ENCODE measurements at regions not wholly inside any gene's neighbourhood (a gene's known extent, or its start where the extent isn't known, plus 50 kb on each side); places are given as distances from the start of the nearest gene placed in this dataset.

DNA sequence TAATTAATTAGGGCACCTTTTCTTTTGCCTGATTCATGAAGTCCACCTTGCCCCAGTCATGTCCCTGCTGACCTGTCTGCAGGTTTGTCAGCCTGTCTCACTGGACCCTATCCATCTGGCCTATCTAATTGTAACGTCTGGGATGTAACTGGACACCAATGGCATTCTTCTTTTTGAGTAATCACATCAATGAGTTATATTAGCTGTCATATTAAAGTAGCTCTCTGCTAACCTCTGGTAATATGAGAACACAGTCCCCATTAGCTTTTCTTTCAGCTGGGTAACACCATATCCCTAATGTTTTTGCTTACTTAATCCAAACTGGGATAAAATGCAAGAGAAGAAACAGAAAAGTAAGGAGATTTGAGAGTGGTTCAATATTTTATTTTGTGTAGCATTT is 166.2 kb upstream of the VEPH1 start:
- DNase-seq (ENCODE audit: low read depth, low spot score), result no peak

DNA sequence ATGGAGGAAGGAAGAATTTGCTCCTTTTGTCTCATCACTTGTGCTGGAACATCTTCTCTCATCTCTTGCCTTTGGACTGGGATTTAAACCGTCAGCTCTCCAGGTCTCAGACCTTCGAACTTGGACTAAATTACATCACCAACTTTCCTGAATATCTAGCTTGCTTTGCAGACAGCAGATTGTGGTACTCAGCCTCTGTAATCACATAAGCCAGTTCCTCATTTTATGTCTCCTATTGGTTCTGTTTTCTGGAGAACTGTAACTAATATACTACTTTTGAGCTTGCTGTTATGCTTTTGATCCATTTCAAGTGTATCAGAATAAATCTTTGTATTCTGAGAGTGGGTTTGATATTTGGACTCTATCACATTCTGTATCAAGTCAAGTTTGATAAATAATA is 164.3 kb upstream of the VEPH1 start:
- no peak overlapping the region for H3K4me3 ChIP-seq (ENCODE audit: low read length)
- DNase-seq (ENCODE audit: low read depth, low spot score), result no peak

More for the DNA sequence above, 166.2 kb upstream of the VEPH1 start:
- no peak overlapping the region for H3K4me3 ChIP-seq (ENCODE audit: low read length)

DNA sequence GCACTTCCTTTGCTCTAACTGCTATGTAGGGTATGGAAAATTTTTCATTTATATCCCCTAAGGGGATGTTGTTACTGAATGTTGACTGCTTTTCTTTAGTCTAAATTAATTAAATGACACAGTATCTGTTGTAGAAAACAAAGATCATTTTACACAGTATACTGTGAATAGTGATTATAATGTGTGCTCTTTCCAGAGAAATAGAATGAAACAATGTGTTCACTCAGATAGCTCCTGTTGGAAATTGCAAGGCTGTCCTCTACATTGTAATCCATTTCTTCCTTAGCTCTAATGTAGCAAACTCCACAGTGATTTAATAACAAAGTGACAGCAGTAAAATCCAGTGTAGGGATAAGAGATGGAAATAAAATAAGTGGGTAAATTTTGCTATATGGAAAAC is 159.0 kb upstream of the VEPH1 start:
- no peak overlapping the region for H3K4me3 ChIP-seq (ENCODE audit: low read length)

DNA sequence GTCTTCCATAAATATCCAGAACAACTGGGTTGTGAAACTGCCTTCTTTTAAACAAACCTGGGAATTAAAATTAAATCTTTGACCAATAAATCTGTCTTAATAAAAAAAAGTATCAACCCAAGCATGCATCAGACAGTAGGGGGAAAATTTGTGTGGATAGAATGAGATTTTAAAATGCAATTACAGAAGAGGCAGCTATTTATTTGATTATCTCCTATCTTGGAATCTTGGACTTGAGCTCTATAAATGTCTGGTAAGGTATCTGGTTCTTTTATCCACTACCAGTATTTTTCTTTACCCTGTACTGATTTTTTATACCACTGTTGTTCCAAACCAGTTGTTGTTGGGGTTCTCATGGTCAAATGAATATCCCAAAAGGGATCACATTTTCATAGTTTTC is 157.6 kb upstream of the VEPH1 start:
- H3K4me3 ChIP-seq (ENCODE audit: low read length), result no peak overlapping the region
- DNase-seq (ENCODE audit: low read depth, low spot score), result no peak

More for the DNA sequence above, 159.0 kb upstream of the VEPH1 start:
- DNase-seq (ENCODE audit: low read depth, low spot score), result no peak

DNA sequence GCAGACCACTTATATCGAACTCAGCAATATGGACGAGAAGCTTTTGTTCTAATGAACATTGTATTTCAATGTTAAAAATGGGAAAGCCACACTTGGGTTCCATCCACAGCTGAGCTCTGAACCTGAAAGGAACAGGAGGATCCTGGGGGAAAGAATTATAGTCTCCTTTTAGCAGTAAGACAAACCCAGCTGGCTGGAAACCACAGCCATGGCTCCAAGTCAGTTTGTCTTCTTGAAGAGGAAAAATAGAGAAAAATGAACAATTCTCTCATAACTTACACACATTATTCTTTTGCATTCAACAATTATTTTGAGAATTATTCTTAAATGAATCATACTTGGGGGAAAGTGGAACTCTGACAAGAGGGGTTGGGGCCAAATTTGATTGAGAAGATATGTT is 149.2 kb upstream of the VEPH1 start:
- no peak overlapping the region for H3K4me3 ChIP-seq (ENCODE audit: low read length)
- no peak for DNase-seq (ENCODE audit: low read depth, low spot score)

DNA sequence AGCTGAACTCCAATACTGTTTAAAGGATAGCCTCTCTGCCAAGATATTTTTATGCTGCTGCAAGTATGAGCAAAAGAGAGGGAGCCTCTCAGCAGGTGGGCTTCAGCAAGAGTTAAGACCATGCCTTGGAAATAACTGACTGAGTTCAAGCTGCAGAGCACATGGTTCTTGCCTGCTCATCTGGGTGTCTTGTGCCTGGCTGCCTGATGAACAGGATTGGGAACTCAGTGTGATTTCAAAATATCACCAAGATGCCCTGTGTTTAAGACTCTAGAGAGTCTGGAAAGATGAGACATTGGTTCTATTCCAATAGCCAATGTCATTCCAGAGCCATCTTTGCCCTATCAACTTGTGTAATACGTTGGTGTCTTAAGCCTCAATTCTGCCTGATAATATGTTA is 147.5 kb upstream of the VEPH1 start:
- H3K4me3 ChIP-seq (ENCODE audit: low read length), result no peak overlapping the region
- no peak for DNase-seq (ENCODE audit: low read depth, low spot score)

DNA sequence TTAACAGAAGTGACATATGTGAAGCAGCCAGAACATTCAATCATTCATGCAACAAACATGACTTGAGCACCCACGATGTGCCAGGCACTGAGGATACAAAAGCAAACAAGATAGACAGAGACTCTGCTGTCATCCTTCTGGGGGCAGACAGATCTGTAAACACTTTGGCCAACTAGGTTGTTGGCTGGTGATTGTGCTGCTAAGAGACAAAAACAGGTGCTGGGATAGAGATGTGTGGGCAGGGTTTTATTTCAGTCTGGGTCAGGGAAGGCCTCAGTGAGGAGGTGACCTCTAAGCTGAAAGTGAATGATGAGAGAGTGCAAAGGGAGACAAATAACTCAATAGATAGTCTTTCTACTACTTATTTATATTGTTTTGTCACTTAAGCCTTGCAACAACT is 147.0 kb upstream of the VEPH1 start:
- H3K4me3 ChIP-seq (ENCODE audit: low read length), result no peak overlapping the region
- DNase-seq (ENCODE audit: low read depth, low spot score), result no peak

DNA sequence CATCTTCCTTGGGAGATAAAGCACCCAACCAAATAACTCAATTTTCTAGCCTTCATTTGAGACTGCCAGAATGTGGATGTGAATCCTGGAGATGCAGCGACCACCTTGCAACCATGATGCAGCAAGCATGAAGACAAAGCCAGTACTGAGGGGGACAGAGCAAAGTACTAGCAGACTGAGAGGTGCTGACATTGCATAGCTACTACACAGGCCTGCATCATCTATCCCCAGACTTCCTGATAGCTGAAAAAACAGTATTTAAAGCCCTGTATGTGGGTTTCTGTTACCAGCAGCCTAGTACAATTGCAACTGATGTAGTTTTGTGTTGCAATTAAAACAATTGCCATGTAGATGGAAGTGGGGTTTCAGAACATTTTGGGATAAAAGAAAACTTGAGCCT is 146.3 kb upstream of the VEPH1 start:
- no peak overlapping the region for H3K4me3 ChIP-seq (ENCODE audit: low read length)
- no peak for DNase-seq (ENCODE audit: low read depth, low spot score)

- no peak overlapping the region for H3K4me3 ChIP-seq (ENCODE audit: low read length)
- DNase-seq (ENCODE audit: low read depth, low spot score), result no peak
Measured at GRCh38 chr3:157647820-157648219, 144.6 kb upstream of the VEPH1 start.

DNA sequence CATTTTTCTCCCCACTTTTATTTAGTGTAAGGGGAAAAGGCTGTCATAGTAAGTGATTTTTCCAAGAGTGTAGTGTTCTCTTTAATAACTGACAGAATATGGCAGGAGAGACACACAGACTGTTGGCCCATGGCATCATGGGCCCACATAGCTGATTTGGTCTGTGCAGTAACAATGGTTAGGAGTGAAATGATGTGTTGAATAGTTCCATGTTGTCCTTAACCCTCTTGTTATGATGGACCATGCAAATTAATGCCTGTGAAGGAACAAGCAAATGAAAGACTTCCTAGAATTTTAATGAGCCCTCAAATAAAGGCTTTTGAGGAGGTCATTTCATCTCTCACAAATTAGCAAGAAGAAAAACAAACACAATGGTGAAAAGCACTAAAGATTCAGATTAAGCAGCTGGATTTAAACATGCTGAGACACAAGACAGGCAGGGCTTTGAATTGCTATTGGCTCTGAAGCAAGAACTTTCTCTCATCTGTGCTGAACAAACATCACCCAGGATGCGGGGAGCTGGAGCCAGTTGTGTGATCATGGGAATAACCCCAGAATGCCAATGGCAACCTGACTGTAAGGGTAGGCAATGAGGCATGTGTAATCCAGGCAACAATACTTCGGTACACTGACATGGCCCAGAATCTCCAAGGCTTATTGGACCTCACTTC is 136.7 kb upstream of the VEPH1 start:
- no peak for DNase-seq (ENCODE audit: low read depth, low spot score)
- no peak overlapping the region for H3K4me3 ChIP-seq (ENCODE audit: low read length)

DNA sequence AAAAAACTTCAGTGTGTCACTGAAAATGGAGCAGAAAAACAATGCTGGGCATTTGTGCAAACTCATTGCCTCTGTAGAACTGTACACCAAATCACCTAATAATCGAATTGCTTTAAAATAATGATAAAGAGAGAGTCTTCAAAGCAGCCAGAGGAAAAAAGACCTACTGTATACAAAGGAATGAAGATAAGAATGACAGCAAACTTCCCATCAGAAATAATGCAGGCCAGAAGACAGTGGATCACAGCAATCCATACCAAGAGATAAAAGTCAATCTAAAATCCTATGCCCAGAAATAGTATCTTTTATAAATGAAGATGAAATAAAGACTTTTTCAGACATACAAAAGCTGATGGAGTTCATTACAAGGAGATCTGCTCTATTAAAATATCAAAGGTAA is 134.7 kb upstream of the VEPH1 start:
- no peak for DNase-seq (ENCODE audit: low read depth, low spot score)
- no peak overlapping the region for H3K4me3 ChIP-seq (ENCODE audit: low read length)

- no peak for DNase-seq (ENCODE audit: low read depth, low spot score)
Measured at GRCh38 chr3:157633241-157633640, 130.0 kb upstream of the VEPH1 start.

GRCh38 chr3:157632075-157632474 is 128.9 kb upstream of the VEPH1 start:
- H3K4me3 ChIP-seq (ENCODE audit: low read length), result no peak overlapping the region
- no peak for DNase-seq (ENCODE audit: low read depth, low spot score)

More at GRCh38 chr3:157633241-157633640, 130.0 kb upstream of the VEPH1 start:
- H3K4me3 ChIP-seq (ENCODE audit: low read length), result no peak overlapping the region

DNA sequence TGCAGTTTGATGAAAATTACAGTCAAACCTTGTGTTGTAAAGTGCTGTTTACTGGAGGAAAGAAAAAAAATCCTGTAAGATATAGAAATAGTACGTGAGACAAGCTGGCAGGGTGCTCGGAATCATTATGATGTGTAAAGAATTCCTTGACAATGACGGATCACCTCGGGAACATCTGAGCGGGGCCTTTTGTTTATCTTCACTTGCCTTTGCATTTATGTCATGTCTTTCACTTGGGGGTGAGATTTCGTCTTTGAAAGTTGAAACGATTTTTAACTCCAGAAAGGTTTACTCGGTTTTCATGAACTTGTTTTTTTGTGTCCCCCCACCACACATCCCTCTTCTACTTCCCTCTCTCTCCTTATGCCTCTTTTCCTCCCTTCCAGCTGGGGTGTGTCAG is 128.3 kb upstream of the VEPH1 start:
- no peak for DNase-seq (ENCODE audit: low read depth, low spot score)

DNA sequence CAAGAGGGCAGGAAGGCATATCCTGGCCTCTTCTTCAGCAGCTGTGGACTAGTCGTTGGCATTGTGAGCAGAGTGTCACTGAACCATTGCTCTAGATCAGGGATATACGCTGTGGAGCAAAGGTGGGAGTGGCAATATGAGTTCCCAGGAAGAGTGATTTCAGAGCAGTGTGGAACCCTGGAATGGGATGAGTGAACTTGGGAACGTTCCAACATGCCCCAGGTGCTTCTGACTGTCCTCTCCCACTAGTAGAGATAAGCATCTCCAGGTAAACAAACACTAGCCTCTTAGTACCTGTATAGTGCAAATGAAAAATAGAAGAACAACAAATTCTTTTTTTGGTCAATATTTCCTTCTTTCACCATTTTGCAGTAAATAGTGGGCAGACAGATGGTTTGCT is 123.6 kb upstream of the VEPH1 start:
- no peak for DNase-seq (ENCODE audit: low read depth, low spot score)
- H3K4me3 ChIP-seq (ENCODE audit: low read length), result no peak overlapping the region

More for the DNA sequence above, 128.3 kb upstream of the VEPH1 start:
- H3K4me3 ChIP-seq (ENCODE audit: low read length), result no peak overlapping the region

DNA sequence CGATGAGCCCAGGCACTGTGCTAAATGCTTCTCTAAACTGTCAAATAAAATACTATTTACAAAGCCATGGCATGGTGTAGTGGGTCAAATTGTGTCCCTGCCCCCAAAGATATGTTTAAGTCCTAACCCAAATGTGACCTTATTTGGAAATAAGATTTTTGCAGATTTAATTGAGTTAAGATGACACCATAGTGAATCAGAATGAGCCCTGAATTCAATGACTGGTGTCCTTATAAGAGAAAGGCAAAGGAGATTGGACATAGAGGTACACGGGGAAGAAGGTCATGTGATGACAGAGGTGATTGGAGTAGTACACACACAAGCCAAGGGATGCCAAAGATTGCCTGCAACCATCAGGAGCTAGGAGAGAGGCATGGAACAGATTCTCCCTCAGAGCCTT is 121.6 kb upstream of the VEPH1 start:
- H3K4me3 ChIP-seq (ENCODE audit: low read length), result no peak overlapping the region
- no peak for DNase-seq (ENCODE audit: low read depth, low spot score)

DNA sequence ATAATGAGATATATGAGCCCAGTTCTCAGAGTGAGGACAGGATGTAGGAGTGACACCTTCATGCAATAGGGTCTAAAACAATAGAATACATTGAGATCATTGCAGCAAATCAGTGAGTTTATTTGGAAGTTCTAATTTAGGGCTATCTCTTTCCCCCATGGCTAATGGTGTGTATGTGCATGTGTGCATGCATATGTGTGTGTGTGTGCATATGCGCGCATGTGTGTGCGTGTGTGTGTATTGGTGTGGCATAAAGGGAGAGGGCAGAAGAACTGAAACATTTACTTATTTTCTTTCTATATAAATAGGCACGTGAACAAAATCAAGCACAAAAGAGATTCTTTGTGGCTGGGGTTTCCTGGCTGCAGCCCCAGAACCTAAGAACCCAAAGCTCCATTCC is 115.7 kb upstream of the VEPH1 start:
- H3K4me3 ChIP-seq (ENCODE audit: low read length), result no peak overlapping the region
- DNase-seq (ENCODE audit: low read depth, low spot score), result no peak

- no peak overlapping the region for H3K4me3 ChIP-seq (ENCODE audit: low read length)
- DNase-seq (ENCODE audit: low read depth, low spot score), result peak; percentile 64
Measured at GRCh38 chr3:157618075-157618760, 115.0 kb upstream of the VEPH1 start.

- no peak overlapping the region for H3K4me3 ChIP-seq (ENCODE audit: low read length)
- DNase-seq (ENCODE audit: low read depth, low spot score), result no peak
Measured at GRCh38 chr3:157614896-157615295, 111.7 kb upstream of the VEPH1 start.

GRCh38 chr3:157611536-157612076 is 108.4 kb upstream of the VEPH1 start:
- no peak overlapping the region for H3K4me3 ChIP-seq (ENCODE audit: low read length)
- DNase-seq (ENCODE audit: low read depth, low spot score), result no peak

All from Jurkat, Clone E6-1 (cell line).